Nephron (organoid): ENCODE measurements at regions not wholly inside any gene's neighbourhood (a gene's known extent, or its start where the extent isn't known, plus 50 kb on each side); places are given as distances from the start of the nearest gene placed in this dataset.

ENCODE experiments used
- H3K27ac Mint-ChIP-seq, 3 experiments: 2 replicates each; pipeline ENCODE4 v1.8.0; 2020; ENCODE audit warnings: mixed read lengths in 3 of 3, mild to moderate bottlenecking in 2 of 3, moderate library complexity in 1 of 3
- H3K27me3 Mint-ChIP-seq: 2 replicates; pipeline ENCODE4 v1.8.0; 2021; ENCODE audit warnings: low read depth, mild to moderate bottlenecking, moderate library complexity, mixed read lengths
- H3K36me3 Mint-ChIP-seq: 2 replicates; pipeline ENCODE4 v1.8.0; 2020; ENCODE audit warnings: low read depth, mixed read lengths
- H3K4me1 Mint-ChIP-seq: 2 replicates; pipeline ENCODE4 v1.8.0; 2020; ENCODE audit warnings: mixed read lengths
- H3K4me3 Mint-ChIP-seq, 3 experiments: 2 replicates each; pipeline ENCODE4 v1.8.0; 2020; ENCODE audit warnings: mild to moderate bottlenecking in 3 of 3, mixed read lengths in 3 of 3, moderate library complexity in 2 of 3
- H3K9me3 Mint-ChIP-seq: 2 replicates; pipeline ENCODE4 v1.8.0; 2020; ENCODE audit warnings: mixed read lengths
- TF ChIP-seq, protein P1 (sequence below), 3 experiments: fragments of 200-600 bp; sonication (generic); IDR thresholded peaks; one replicate each; pipeline ENCODE4 v1.5.0; 2021; ENCODE audit warnings: antibody characterized with exemption in 3 of 3; ENCODE audit not compliant: unreplicated experiment in 3 of 3

DNA sequence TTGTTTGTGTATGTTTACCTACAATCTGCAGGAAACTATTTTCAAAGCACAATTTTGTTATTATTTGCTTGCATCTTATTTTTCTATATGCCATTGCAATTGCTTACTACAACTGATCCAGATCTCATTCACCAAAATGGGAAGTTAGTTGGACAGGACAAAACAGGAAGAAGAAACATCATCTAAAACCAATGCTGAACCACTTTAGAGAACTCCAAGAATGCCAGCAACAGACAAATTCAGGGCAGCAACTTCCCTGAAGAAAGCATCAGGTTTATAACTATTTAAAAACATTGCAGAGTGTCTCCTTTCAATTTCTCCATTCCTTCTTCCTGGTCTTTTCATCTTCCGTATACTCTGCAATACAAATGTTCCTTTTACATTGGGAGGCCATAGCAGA is 82.4 kb upstream of the SMYD2 start:
- H3K27ac Mint-ChIP-seq: no peak overlapping the region
- TF ChIP-seq, protein P1, sequence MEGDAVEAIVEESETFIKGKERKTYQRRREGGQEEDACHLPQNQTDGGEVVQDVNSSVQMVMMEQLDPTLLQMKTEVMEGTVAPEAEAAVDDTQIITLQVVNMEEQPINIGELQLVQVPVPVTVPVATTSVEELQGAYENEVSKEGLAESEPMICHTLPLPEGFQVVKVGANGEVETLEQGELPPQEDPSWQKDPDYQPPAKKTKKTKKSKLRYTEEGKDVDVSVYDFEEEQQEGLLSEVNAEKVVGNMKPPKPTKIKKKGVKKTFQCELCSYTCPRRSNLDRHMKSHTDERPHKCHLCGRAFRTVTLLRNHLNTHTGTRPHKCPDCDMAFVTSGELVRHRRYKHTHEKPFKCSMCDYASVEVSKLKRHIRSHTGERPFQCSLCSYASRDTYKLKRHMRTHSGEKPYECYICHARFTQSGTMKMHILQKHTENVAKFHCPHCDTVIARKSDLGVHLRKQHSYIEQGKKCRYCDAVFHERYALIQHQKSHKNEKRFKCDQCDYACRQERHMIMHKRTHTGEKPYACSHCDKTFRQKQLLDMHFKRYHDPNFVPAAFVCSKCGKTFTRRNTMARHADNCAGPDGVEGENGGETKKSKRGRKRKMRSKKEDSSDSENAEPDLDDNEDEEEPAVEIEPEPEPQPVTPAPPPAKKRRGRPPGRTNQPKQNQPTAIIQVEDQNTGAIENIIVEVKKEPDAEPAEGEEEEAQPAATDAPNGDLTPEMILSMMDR (IDR thresholded peaks at IDR 0.05; ENCODE audit: unreplicated experiment in 3 of 3): no peak
- no peaks in the 10 kb centered on the region for H3K9me3 Mint-ChIP-seq
- H3K36me3 Mint-ChIP-seq: no peaks in the 10 kb centered on the region
- H3K4me3 Mint-ChIP-seq: no peak overlapping the region
- H3K27me3 Mint-ChIP-seq: peaks cover 6% of the 10 kb centered on the region
- H3K4me1 Mint-ChIP-seq: no peaks in the 10 kb centered on the region

DNA sequence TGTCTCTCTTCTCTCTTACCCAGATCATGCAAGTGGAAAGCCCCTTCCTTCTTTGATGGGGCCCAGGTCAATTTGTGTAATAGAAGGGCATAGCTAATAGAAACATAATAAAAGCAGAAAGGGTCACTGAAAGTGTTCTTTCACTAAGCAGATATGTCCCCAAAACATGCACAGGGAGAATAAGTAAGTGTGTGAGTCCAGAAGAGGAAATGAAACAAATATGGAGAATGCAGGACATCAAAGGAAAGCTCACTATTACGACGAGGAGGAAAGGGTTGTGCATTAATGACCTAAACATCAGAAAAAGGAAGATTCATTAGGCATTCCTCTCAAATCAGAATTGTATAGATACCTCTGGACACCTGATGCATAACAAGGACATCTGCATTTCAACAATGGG is 81.4 kb upstream of the SMYD2 start:
- H3K9me3 Mint-ChIP-seq: no peaks in the 10 kb centered on the region
- no peak overlapping the region for H3K4me3 Mint-ChIP-seq
- H3K27ac Mint-ChIP-seq: no peak overlapping the region
- H3K4me1 Mint-ChIP-seq: no peaks in the 10 kb centered on the region
- TF ChIP-seq, protein P1 (IDR thresholded peaks at IDR 0.05; ENCODE audit: unreplicated experiment in 3 of 3): no peak
- H3K36me3 Mint-ChIP-seq: no peaks in the 10 kb centered on the region
- H3K27me3 Mint-ChIP-seq: no peaks in the 10 kb centered on the region

DNA sequence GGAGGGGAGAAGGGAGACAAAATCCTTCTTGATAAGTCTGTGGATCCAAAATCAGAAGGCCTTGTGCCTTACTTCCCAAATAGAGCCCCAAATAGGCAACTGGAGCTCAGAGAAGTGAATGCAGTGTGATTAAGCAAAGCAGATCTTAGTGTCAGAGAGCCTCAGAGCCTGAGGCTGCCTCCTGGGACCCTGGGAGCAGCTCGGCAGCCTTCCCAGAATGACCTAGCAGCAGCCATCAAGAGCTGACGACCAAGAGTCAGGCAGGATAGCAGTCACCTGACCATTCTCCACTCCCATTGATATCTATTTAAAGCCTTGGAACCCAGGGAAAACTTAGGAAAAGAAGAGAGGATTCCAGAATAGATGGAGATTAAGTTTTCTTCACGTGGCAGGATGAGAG is 78.0 kb upstream of the SMYD2 start:
- H3K4me1 Mint-ChIP-seq: peaks cover 5% of the 10 kb centered on the region
- no peaks in the 10 kb centered on the region for H3K27me3 Mint-ChIP-seq
- H3K9me3 Mint-ChIP-seq: no peaks in the 10 kb centered on the region
- TF ChIP-seq, protein P1 (IDR thresholded peaks at IDR 0.05; ENCODE audit: unreplicated experiment in 3 of 3): no peak
- no peak overlapping the region for H3K4me3 Mint-ChIP-seq
- no peak overlapping the region for H3K27ac Mint-ChIP-seq
- no peaks in the 10 kb centered on the region for H3K36me3 Mint-ChIP-seq

DNA sequence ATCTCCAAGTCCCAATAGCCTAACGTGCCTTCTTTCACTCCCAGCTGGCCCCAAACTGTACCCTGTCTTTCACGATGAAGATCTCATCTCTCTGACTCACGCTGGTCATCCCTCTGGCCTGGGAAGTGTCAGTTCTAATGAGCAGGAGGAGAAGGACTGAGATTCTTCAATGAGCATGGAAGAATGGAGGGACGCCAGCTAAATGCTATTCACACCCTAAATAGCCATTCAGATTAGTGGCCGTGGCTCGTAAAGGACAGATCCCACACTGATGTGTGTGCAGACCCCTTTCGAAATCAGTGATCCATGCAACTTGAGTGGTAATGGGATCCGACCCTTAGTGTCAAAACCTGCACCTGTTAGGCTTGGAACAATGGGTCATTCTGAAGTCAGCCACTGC is 75.9 kb upstream of the SMYD2 start:
- Mint-ChIP-seq H3K4me1 (peaks cover 13% of the 10 kb centered on the region), H3K9me3 (no peaks in the 10 kb centered on the region), H3K27me3 (no peaks in the 10 kb centered on the region), H3K4me3 (no peak overlapping the region), H3K36me3 (no peaks in the 10 kb centered on the region), H3K27ac (no peak overlapping the region)
- TF ChIP-seq, protein P1 (IDR thresholded peaks at IDR 0.05; ENCODE audit: unreplicated experiment in 3 of 3): no peak

DNA sequence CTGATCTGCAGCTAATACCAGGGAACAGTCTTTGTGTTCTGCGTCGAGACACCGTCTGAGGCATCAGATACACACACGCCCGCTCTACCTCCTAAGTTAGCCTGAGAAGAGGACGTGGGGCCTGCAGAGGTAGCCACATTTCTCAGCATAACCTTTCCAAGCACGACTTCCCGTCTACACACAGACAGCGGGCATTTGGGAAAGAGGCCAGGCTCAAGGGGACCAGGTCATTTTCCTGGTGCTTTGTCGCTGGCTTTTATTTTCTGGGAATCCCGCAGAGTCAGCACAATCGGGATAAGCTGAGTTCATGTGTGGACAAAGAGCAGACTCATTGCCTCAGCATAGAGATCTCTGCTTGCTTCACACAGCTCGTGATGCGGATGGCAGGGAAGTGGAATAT is 72.5 kb upstream of the SMYD2 start:
- H3K36me3 Mint-ChIP-seq: no peaks in the 10 kb centered on the region
- TF ChIP-seq, protein P1 (IDR thresholded peaks at IDR 0.05; ENCODE audit: unreplicated experiment in 3 of 3): no peak
- no peak overlapping the region for H3K4me3 Mint-ChIP-seq
- no peaks in the 10 kb centered on the region for H3K9me3 Mint-ChIP-seq
- peaks cover 6% of the 10 kb centered on the region for H3K27me3 Mint-ChIP-seq
- peaks cover 13% of the 10 kb centered on the region for H3K4me1 Mint-ChIP-seq
- H3K27ac Mint-ChIP-seq: peak overlapping the region in 1 of 3 experiments; percentile 80

DNA sequence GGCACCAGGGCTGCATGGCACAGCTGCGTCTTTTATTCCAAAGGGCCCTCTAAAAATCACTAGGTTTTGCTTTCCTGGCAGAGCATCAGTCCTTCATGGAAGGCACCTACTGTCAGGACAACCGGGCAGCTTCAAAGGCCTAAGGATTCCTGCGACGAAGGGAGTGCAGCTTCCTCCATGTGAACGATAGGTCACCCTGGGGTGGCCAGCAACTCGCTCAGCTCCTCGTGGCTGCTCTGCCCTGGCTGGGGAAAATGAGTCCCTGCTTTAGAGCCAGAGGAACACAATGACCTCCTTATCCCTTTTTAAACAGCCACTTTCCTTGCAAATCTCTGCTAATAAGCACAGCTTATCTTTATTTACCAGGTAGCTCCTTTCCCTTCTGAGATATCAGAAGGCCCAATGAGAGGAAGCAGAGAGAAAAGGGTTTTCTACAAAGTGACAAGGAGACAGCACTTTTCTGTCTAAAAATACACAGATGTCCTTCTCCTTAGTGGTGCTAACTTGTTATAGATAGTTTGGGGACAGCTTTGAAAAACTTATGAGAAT is 71.6 kb upstream of the SMYD2 start:
- Mint-ChIP-seq H3K27me3 (peaks cover 11% of the 10 kb centered on the region), H3K9me3 (no peaks in the 10 kb centered on the region), H3K4me3 (no peak overlapping the region), H3K36me3 (no peaks in the 10 kb centered on the region), H3K27ac (no peak overlapping the region), H3K4me1 (peaks cover 15% of the 10 kb centered on the region)
- TF ChIP-seq, protein P1 (IDR thresholded peaks at IDR 0.05; ENCODE audit: unreplicated experiment in 3 of 3): no peak
